ENCODE measurements at regions not wholly inside any gene's neighbourhood (a gene's known extent, or its start where the extent isn't known, plus 50 kb on each side); places are given as distances from the start of the nearest gene placed in this dataset.

DNA sequence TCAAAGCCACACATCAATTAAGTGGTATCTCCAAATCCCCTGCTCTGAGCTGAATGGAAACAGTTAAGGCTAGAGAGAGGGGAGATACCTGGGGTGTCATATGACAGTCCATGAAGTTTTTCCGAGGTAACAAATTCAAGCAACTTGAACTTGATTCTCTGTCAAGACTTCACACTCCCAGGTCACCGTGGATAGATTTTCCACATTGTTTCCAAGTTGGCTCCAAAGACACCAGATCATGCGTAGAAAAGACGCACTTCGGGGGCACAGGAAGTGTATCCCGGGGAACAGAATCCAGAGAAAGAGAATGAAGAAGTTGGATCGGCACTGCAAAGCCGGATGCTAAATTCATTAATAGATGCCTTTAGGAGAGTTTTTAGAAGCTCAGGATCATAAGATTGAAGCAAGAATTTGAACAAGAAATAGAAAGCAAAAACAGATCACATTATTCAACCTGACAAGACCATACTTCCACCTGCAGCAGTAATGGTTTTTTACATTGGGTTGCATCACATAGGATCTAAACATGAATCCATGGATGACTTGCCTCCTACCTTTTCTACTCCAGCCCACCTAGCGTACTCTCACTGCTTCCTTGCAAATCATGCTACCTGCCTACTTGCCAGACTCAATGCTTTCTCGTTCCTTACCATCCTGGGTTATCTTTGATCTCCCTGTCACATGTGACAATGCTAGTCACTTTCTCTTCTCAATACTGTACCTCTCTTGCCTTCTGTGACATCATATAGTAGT lies 253.0 kb upstream of the ADAMTS9 start:
- no peak overlapping the region for H3K27ac Mint-ChIP-seq
- no peaks in the 10 kb centered on the region for H3K9me3 Mint-ChIP-seq
- H2AFZ ChIP-seq, result 0 out of 2 replicates have a peak overlapping the region, but pooled peaks have one; percentile 35
- H3K27me3 Mint-ChIP-seq (ENCODE audit: insufficient read depth, low read depth, poor library complexity), result no peaks in the 10 kb centered on the region
- H4K20me1 ChIP-seq (replicated peaks; ENCODE audit: insufficient read depth), result no peaks in the 10 kb centered on the region
- H3K4me3 ChIP-seq, result no peak overlapping the region
- H3K4me2 ChIP-seq, result no peak overlapping the region
- H3K4me3 Mint-ChIP-seq, result no peak overlapping the region
- no peaks in the 10 kb centered on the region for H3K27me3 ChIP-seq (ENCODE audit: insufficient read depth)
- no peak for TF ChIP-seq EZH2 (IDR thresholded peaks at IDR 0.05; ENCODE audit: low read depth, unreplicated experiment)
- TF ChIP-seq, protein P1, sequence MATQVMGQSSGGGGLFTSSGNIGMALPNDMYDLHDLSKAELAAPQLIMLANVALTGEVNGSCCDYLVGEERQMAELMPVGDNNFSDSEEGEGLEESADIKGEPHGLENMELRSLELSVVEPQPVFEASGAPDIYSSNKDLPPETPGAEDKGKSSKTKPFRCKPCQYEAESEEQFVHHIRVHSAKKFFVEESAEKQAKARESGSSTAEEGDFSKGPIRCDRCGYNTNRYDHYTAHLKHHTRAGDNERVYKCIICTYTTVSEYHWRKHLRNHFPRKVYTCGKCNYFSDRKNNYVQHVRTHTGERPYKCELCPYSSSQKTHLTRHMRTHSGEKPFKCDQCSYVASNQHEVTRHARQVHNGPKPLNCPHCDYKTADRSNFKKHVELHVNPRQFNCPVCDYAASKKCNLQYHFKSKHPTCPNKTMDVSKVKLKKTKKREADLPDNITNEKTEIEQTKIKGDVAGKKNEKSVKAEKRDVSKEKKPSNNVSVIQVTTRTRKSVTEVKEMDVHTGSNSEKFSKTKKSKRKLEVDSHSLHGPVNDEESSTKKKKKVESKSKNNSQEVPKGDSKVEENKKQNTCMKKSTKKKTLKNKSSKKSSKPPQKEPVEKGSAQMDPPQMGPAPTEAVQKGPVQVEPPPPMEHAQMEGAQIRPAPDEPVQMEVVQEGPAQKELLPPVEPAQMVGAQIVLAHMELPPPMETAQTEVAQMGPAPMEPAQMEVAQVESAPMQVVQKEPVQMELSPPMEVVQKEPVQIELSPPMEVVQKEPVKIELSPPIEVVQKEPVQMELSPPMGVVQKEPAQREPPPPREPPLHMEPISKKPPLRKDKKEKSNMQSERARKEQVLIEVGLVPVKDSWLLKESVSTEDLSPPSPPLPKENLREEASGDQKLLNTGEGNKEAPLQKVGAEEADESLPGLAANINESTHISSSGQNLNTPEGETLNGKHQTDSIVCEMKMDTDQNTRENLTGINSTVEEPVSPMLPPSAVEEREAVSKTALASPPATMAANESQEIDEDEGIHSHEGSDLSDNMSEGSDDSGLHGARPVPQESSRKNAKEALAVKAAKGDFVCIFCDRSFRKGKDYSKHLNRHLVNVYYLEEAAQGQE (IDR thresholded peaks at IDR 0.05; ENCODE audit: unreplicated experiment), result no peak
- TF ChIP-seq POLR2AphosphoS5 (IDR thresholded peaks at IDR 0.05; ENCODE audit: low read depth), result no peak
- TF ChIP-seq EZH2phosphoT487 (IDR thresholded peaks at IDR 0.05; ENCODE audit: unreplicated experiment), result no peak
- TF ChIP-seq ZNF114 (CRISPR knock-in tag; IDR thresholded peaks at IDR 0.05), result no peak
- TF ChIP-seq ZNF331 (CRISPR knock-in tag; IDR thresholded peaks at IDR 0.05; ENCODE audit: low read depth), result no peak
- TF ChIP-seq CREB1 (CRISPR knock-in tag; IDR thresholded peaks at IDR 0.05; ENCODE audit: low read depth), result no peak
- no peak for TF ChIP-seq STAT1 (IDR thresholded peaks at IDR 0.05; ENCODE audit: unreplicated experiment)
- no peak for TF ChIP-seq ETS1 (IDR thresholded peaks at IDR 0.05)
- no peak for TF ChIP-seq ZNF462 (CRISPR knock-in tag; IDR thresholded peaks at IDR 0.05)
- no peak for TF ChIP-seq JUNB (IDR thresholded peaks at IDR 0.05; ENCODE audit: unreplicated experiment)
- TF ChIP-seq NANOG (IDR thresholded peaks at IDR 0.05; ENCODE audit: borderline replicate concordance), result no peak
- peaks cover 12% of the 10 kb centered on the region; the same call in 1 of the 2 replicates for H3K9me2 ChIP-seq (ENCODE audit: insufficient read depth)
- no peaks in the 10 kb centered on the region for H3K79me2 ChIP-seq (replicated peaks; ENCODE audit: insufficient read depth)
- H3K4me1 ChIP-seq (ENCODE audit: insufficient read depth), result peaks cover 18% of the 10 kb centered on the region
- H3K36me3 Mint-ChIP-seq (ENCODE audit: low read depth), result no peaks in the 10 kb centered on the region
- H3K36me3 ChIP-seq (ENCODE audit: insufficient read depth), result no peaks in the 10 kb centered on the region
- H3F3A ChIP-seq (replicated peaks; ENCODE audit: low read depth), result no peaks in the 10 kb centered on the region
- peaks cover 18% of the 10 kb centered on the region for H3K4me1 Mint-ChIP-seq
- DNase-seq (ENCODE audit: low spot score) (no peak), ATAC-seq (no peak)
- no peak overlapping the region for H3K27ac ChIP-seq (ENCODE audit: low read depth)
